K562 (cell line): ENCODE measurements at regions not wholly inside any gene's neighbourhood (a gene's known extent, or its start where the extent isn't known, plus 50 kb on each side); places are given as distances from the start of the nearest gene placed in this dataset.
A peak's percentile ranks its signal among the peaks of the same experiment; 100 is the strongest.

Experiments
- ATAC-seq: fragments of 200-7000 bp; cut with Tn5 transposase; 3 replicates; pipeline ENCODE4 v1.9.1; 2020; ENCODE audit warnings: moderate library complexity
- BruUV-seq: library from RNA; stranded (reverse); fragments of 400-500 nt; replicated peaks from 2 replicates; lab custom pipeline; 2021; lab: Mats Ljungman, UMichigan
- CTCF ChIA-PET: fragments of 300-600 bp; formaldehyde crosslinking; extraction: SDS; loops from one replicate; lab custom pipeline; 2021; ENCODE audit warnings: low intra/inter-chr PET ratio; lab: Yijun Ruan, JAX
- POLR2A ChIA-PET: fragments of 300-600, 350-650 bp; sonication (Branson Sonifier 250); formaldehyde crosslinking; extraction: SDS; loops from one replicate; lab custom pipeline; 2021; ENCODE audit warnings: antibody characterized with exemption, inconsistent platforms; lab: Yijun Ruan, JAX
- DNase-seq, 4 experiments: peaks; one replicate each; pipeline versions ENCODE4 v3.0.0 to v3.0.0-alpha.2; 2011 to 2018; ENCODE audit warnings: low spot score in 3 of 4, mixed read lengths in 3 of 4; ENCODE audit errors: extremely low read depth in 1 of 4
- FAIRE-seq: peaks from 2 replicates; lab custom pipeline; 2011; peaks lifted over from hg19 to GRCh38; lab: Jason Lieb, UNC
- H2AFZ ChIP-seq: 2 replicates; pipeline ENCODE4 v1.6.0; 2011; ENCODE audit warnings: low read depth, low read length, control low read depth, inconsistent platforms
- H3K27ac ChIP-seq: fragments of 200-600 bp; 3 replicates; pipeline ENCODE4 v1.8.0; 2011; ENCODE audit warnings: low read depth, mild to moderate bottlenecking, control low read depth, inconsistent platforms, low read length, moderate library complexity, mixed read lengths; ENCODE audit errors: extremely low read depth
- H3K27me3 ChIP-seq, 2 experiments: fragments of 300-600 bp in 1 of 2; 2 replicates in 1 of 2; 3 replicates in 1 of 2; pipeline versions ENCODE4 v1.6.0 to v1.8.0; 2011; ENCODE audit warnings: inconsistent platforms in 2 of 2, low read length in 2 of 2, mild to moderate bottlenecking in 1 of 2, mixed read lengths in 1 of 2, moderate library complexity in 1 of 2; ENCODE audit not compliant: control insufficient read depth in 2 of 2, insufficient read depth in 2 of 2
- H3K36me3 ChIP-seq: fragments of 300-600 bp; 3 replicates; pipeline ENCODE4 v1.8.0; 2011; ENCODE audit warnings: mild to moderate bottlenecking, low read length, inconsistent platforms; ENCODE audit not compliant: control insufficient read depth, insufficient read depth
- H3K4me1 ChIP-seq, 2 experiments: fragments of 200-600 bp in 1 of 2; replicated peaks in 1 of 2; 2 replicates in 1 of 2; 3 replicates in 1 of 2; pipeline versions ENCODE4 v1.5.1 to v1.8.0; 2011; ENCODE audit warnings: inconsistent platforms in 2 of 2, low read length in 2 of 2, mild to moderate bottlenecking in 1 of 2, mixed read lengths in 1 of 2, moderate library complexity in 1 of 2; ENCODE audit not compliant: control insufficient read depth in 2 of 2, insufficient read depth in 2 of 2
- H3K4me2 ChIP-seq: 2 replicates; pipeline ENCODE4 v1.6.1; 2011; ENCODE audit warnings: low read length, control low read depth, inconsistent platforms, mixed read lengths; ENCODE audit not compliant: insufficient read depth
- H3K4me3 ChIP-seq: fragments of 200-600 bp; sonication (generic), shearing (Covaris generic); 2 replicates; pipeline ENCODE4 v1.5.1; 2016; ENCODE audit warnings: control low read depth, inconsistent platforms
- H3K79me2 ChIP-seq: fragments of 200-600 bp; 3 replicates; pipeline ENCODE4 v1.8.0; 2011; ENCODE audit warnings: low read length, inconsistent platforms; ENCODE audit not compliant: control insufficient read depth, insufficient read depth
- H3K9ac ChIP-seq, 2 experiments: 2 replicates each; pipeline versions ENCODE4 v1.6.0 to v1.6.1; 2011; ENCODE audit warnings: low read depth in 2 of 2, low read length in 2 of 2, control low read depth in 1 of 2, inconsistent platforms in 1 of 2, mild to moderate bottlenecking in 1 of 2, mixed read lengths in 1 of 2; ENCODE audit not compliant: insufficient read depth in 1 of 2
- H3K9me1 ChIP-seq: one replicate; pipeline ENCODE4 v1.6.0; 2011; ENCODE audit warnings: inconsistent platforms, mild to moderate bottlenecking, low read length, moderate library complexity; ENCODE audit not compliant: control insufficient read depth, insufficient read depth
- H3K9me3 ChIP-seq: replicated peaks from 2 replicates; pipeline ENCODE4 v1.5.1; 2011; ENCODE audit warnings: low read depth, low read length, inconsistent platforms; ENCODE audit not compliant: control insufficient read depth, insufficient read depth
- H4K20me1 ChIP-seq: replicated peaks from 2 replicates; pipeline ENCODE4 v1.6.1; 2011; ENCODE audit warnings: low read length, inconsistent platforms, mixed read lengths; ENCODE audit not compliant: control insufficient read depth, insufficient read depth
- GTF2E2 ChIP-seq: fragments of 200-800 bp; sonication (Bioruptor generic); IDR thresholded peaks from 2 replicates; pipeline ENCODE4 v1.6.1; 2016; ENCODE audit warnings: missing genetic modification characterization, missing compliant biosample characterization
- L3MBTL2 ChIP-seq: fragments of 450-650 bp; IDR thresholded peaks from 2 replicates; pipeline ENCODE4 v1.6.1; 2016; ENCODE audit warnings: mild to moderate bottlenecking, moderate library complexity
- NCOR1 ChIP-seq: fragments of 450-650 bp; IDR thresholded peaks from 2 replicates; pipeline ENCODE4 v1.6.1; 2016; ENCODE audit warnings: mild to moderate bottlenecking, moderate library complexity
- PCBP2 ChIP-seq: fragments of 200-400 bp; formaldehyde crosslinking; IDR thresholded peaks from 2 replicates; pipeline ENCODE4 v1.6.1; 2018; ENCODE audit warnings: low read length, low read depth, mild to moderate bottlenecking, moderate library complexity; ENCODE audit not compliant: poor library complexity, severe bottlenecking
- RAD21 ChIP-seq, 2 experiments: fragments of 250-450 bp in 1 of 2; fragments of 450-650 bp in 1 of 2; sonication (Bioruptor Pico) in 1 of 2; formaldehyde crosslinking in 1 of 2; IDR thresholded peaks in 1 of 2; conservative IDR thresholded peaks in 1 of 2; 2 replicates each; pipeline versions ENCODE4 v1.4.0 to v1.8.0; 2020 to 2022; ENCODE audit warnings: mild to moderate bottlenecking in 2 of 2, moderate library complexity in 1 of 2
- U2AF1 ChIP-seq: fragments of 200-400 bp; formaldehyde crosslinking; optimal IDR thresholded peaks from 2 replicates; pipeline ENCODE3; 2017; ENCODE audit warnings: mild to moderate bottlenecking, low read depth, low read length, moderate library complexity
- ZNF232 ChIP-seq: sonication (generic); formaldehyde crosslinking; IDR thresholded peaks from 2 replicates; pipeline ENCODE4 v1.8.0; 2022; ENCODE audit warnings: mild to moderate bottlenecking, missing genetic modification reagents
- ZNF263 ChIP-seq: sonication (generic); formaldehyde crosslinking; IDR thresholded peaks from 2 replicates; pipeline ENCODE4 v1.8.0; 2022; ENCODE audit warnings: mild to moderate bottlenecking, missing genetic modification reagents, borderline replicate concordance
- ZNF699 ChIP-seq: fragments of 250-450 bp; sonication (Bioruptor Pico); IDR thresholded peaks from 2 replicates; pipeline ENCODE4 v1.8.0; 2021; ENCODE audit warnings: mild to moderate bottlenecking, moderate library complexity; ENCODE audit not compliant: insufficient replicate concordance
- WGBS: fragments of 100-300 bp; shearing (Covaris generic); methylation state at CpG from one replicate; pipeline ENCODE4 v1.1.6; 2016; ENCODE audit warnings: low coverage, mixed read lengths; ENCODE audit not compliant: insufficient coverage; ENCODE audit errors: missing lambda C conversion rate; 5-methylcytosine and 5-hydroxymethylcytosine counted together
- in situ Hi-C: fragments of 300-500 bp; cut with MboI; formaldehyde crosslinking; loops from 4 replicates; pipeline ENCODE4 v1.15.0; 2018; ENCODE audit warnings: inconsistent platforms, mixed read lengths
- intact Hi-C: fragments of 100-400 bp; cut with micrococcal nuclease; formaldehyde crosslinking; loops from 2 replicates; pipeline ENCODE4 v1.14.2; 2022
- TF ChIP-seq, protein P1 (sequence below), 3 experiments: IDR thresholded peaks in 2 of 3; conservative IDR thresholded peaks in 1 of 3; 2 replicates each; pipeline ENCODE4 v1.5.1; 2011 to 2012; ENCODE audit warnings: low read length in 3 of 3, mild to moderate bottlenecking in 3 of 3, control low read depth in 2 of 3, improper control_type of control experiment in 1 of 3, inconsistent platforms in 1 of 3, low read depth in 1 of 3, mixed read lengths in 1 of 3, moderate library complexity in 1 of 3; ENCODE audit not compliant: insufficient read depth in 2 of 3

DNA sequence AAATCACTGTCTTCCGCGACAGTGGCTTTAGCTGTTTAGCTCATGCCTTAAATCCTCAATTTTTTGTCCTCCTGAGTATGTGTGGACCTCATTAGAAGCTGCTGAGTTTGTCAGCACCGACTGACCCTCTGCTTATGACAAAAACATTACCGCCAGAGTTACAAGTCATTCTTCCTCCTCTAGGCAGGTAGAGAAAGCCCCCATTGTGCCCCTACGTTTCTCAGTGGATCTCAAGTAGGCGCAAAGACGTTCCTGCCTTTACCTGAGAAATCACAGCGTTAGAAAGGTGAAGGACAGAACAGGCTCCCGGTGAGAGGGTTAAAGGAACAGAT, 227.3 kb upstream of the PDE10A start:
- in situ Hi-C loops (loop anchor here (25.0 kb wide), 1 partner anchor 1447 kb away; the partner anchor contains the start of gene TTLL2), intact Hi-C loops (no loop called here)
- Histone ChIP-seq H3K9me3 (no peaks in the 10 kb centered on the region), H3K9me1 (peaks cover 2% of the 10 kb centered on the region), H3K4me3 (no peak overlapping the region), H3K27ac (no peak overlapping the region), H3K27me3 (peaks cover 0 to 11% of the 10 kb centered on the region in 2 experiments; a peak in 1 of 5 replicates), H3K79me2 (no peaks in the 10 kb centered on the region), H3K9ac (no peak overlapping the region), H4K20me1 (no peaks in the 10 kb centered on the region), H3K4me2 (no peak overlapping the region), H3K4me1 (no peaks in the 10 kb centered on the region), H3K36me3 (no peaks in the 10 kb centered on the region), H2AFZ (no peak overlapping the region)
- no peak for TF ChIP-seq ZNF232 (CRISPR knock-in tag)
- TF ChIP-seq L3MBTL2 = no peak
- no peak for TF ChIP-seq GTF2E2 (tag)
- FAIRE-seq = no peak
- CTCF ChIA-PET = interaction anchor here (1.2 kb wide), 1 partner anchor 213 kb away, joined by 3 read pairs; no protein-coding TSS in a partner anchor
- no peak for DNase-seq
- no TSS peak for BruUV-seq
- POLR2A ChIA-PET = interaction anchor here (0.6 to 0.7 kb wide), 2 partner anchors 13 to 201 kb away, joined by 3 to 4 read pairs; no protein-coding TSS in a partner anchor
- under 1% methylated on average over 9 of the region's 9 CpGs for WGBS
- no peak for ATAC-seq

DNA sequence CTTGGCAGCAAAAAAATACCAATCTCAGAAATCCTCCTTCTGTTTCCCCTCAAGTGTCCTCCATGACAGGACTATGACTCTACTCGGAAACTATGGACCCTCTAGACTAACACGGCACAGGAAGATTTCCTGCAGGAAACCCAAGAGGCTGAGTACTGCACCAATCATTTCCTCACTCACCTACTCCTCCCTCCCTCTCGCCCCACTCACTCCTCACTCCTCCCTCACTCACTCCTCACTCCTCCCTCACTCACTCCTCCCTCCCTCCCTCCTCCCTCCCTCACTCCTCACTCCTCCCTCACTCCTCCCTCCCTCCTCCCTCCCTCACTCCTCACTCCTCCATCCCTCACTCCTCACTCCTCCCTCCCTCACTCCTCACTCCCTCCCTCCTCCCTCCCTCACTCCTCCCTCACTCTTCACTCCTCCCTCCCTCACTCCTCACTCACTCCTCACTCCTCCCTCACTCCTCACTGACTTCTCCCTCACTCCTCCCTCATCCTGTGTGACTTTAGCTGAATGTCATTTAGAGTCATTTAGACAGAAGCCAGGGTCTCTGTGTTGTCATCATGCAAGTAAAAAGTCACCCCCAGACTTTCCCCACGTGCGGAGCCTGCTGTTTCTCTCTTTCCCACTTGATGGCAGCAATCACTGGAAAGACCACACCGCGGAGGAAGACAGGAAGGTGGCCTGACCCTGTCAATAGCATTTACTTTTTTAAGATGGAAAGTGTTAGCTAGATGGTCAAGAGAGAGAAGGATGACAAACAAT, 226.8 kb upstream of the PDE10A start:
- peak; percentile 78 for ATAC-seq

More for the DNA sequence above, 226.8 kb upstream of the PDE10A start:
- H3K36me3 ChIP-seq = no peaks in the 10 kb centered on the region
- DNase-seq = peak in 2 of 4 experiments; percentile 23 to 37
- TF ChIP-seq, protein P1, sequence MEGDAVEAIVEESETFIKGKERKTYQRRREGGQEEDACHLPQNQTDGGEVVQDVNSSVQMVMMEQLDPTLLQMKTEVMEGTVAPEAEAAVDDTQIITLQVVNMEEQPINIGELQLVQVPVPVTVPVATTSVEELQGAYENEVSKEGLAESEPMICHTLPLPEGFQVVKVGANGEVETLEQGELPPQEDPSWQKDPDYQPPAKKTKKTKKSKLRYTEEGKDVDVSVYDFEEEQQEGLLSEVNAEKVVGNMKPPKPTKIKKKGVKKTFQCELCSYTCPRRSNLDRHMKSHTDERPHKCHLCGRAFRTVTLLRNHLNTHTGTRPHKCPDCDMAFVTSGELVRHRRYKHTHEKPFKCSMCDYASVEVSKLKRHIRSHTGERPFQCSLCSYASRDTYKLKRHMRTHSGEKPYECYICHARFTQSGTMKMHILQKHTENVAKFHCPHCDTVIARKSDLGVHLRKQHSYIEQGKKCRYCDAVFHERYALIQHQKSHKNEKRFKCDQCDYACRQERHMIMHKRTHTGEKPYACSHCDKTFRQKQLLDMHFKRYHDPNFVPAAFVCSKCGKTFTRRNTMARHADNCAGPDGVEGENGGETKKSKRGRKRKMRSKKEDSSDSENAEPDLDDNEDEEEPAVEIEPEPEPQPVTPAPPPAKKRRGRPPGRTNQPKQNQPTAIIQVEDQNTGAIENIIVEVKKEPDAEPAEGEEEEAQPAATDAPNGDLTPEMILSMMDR (IDR thresholded peaks at IDR 0.05 in 2 of 3, conservative IDR thresholded peaks at IDR 0.05 in 1 of 3; ENCODE audit: insufficient read depth in 2 of 3, low read depth in 1 of 3, low read length in 3 of 3) = peak; percentile 47 to 57 (median 54); a peak in 5 of 6 replicates
- TF ChIP-seq U2AF1 = no peak
- TF ChIP-seq PCBP2 = peak; percentile 87
- no peak for TF ChIP-seq ZNF699
- no peak for TF ChIP-seq NCOR1
- TF ChIP-seq ZNF263 = peak; percentile 92
- TF ChIP-seq RAD21 (CRISPR knock-in tag; conservative IDR thresholded peaks at IDR 0.05 in 1 of 2, IDR thresholded peaks at IDR 0.05 in 1 of 2) = peak in 1 of 2 experiments; percentile 45; a peak in 2 of 4 replicates
- H3K9me3 ChIP-seq = no peaks in the 10 kb centered on the region
- H2AFZ ChIP-seq = no peak overlapping the region
- H3K4me2 ChIP-seq = no peak overlapping the region
- H3K4me3 ChIP-seq = no peak overlapping the region
- BruUV-seq = no TSS peak
- no peaks in the 10 kb centered on the region for H4K20me1 ChIP-seq
- FAIRE-seq = peak; percentile 75
- H3K27me3 ChIP-seq = 0 out of 5 replicates have a peak, but pooled peaks cover 0 to 8% of the 10 kb centered on the region in 2 experiments
- ChIA-PET POLR2A (no interaction called here), CTCF (interaction anchor here (1.2 kb wide), 1 partner anchor 213 kb away, joined by 3 read pairs; no protein-coding TSS in a partner anchor)
- peaks cover 2% of the 10 kb centered on the region for H3K9me1 ChIP-seq
- no peaks in the 10 kb centered on the region for H3K4me1 ChIP-seq
- in situ Hi-C loops = loop anchor here (25.0 kb wide), 1 partner anchor 1447 kb away; the partner anchor contains the start of gene TTLL2
- H3K9ac ChIP-seq = no peak overlapping the region
- no peak overlapping the region for H3K27ac ChIP-seq
- H3K79me2 ChIP-seq = no peaks in the 10 kb centered on the region
- intact Hi-C loops = loop anchor here (5.0 kb wide), 1 partner anchor 382 kb away; no protein-coding TSS in a partner anchor
- 2% methylated on average over 6 of the region's 7 CpGs for WGBS
